NCI-H69 (cell line): ENCODE measurements at regions not wholly inside any gene's neighbourhood (a gene's known extent, or its start where the extent isn't known, plus 50 kb on each side); places are given as distances from the start of the nearest gene placed in this dataset.
"Not testable (repeated sequence)": the region's sequence is repeated elsewhere in the genome, so short reads cannot be mapped to it uniquely, and the experiment has no call there.

Experiments
- DNase-seq: peaks from one replicate; lab custom pipeline; 2025; lab: John Stamatoyannopoulos, UW

- DNase-seq, result no peak
These were observed 1609.6 kb downstream of the SI start for GRCh38 chr3:163468531-163469335.

GRCh38 chr3:163462446-163462845 is 1615.8 kb downstream of the SI start:
- DNase-seq, result no peak

GRCh38 chr3:163450698-163451097 is 1627.6 kb downstream of the SI start:
- no peak for DNase-seq

- DNase-seq, result no peak
These were observed 1639.5 kb downstream of the SI start for GRCh38 chr3:163438760-163439159.

GRCh38 chr3:163422671-163423070 is 1655.6 kb downstream of the SI start:
- no peak for DNase-seq

GRCh38 chr3:163391407-163392181 is 1686.7 kb downstream of the SI start:
- no peak for DNase-seq

- DNase-seq, result no peak
These were observed 1693.9 kb downstream of the SI start for GRCh38 chr3:163384383-163384782.

- DNase-seq, result no peak
These were observed 1696.1 kb downstream of the SI start for GRCh38 chr3:163382183-163382582.

- DNase-seq, result no peak
These were observed 1710.1 kb downstream of the SI start for GRCh38 chr3:163368168-163368567.

- DNase-seq, result no peak
These were observed 1713.6 kb downstream of the SI start for GRCh38 chr3:163364717-163365116.

- DNase-seq, result no peak
These were observed 1716.1 kb downstream of the SI start for GRCh38 chr3:163362151-163362550.

GRCh38 chr3:163361357-163361878 is 1716.9 kb downstream of the SI start:
- DNase-seq, result not testable (repeated sequence)

- DNase-seq, result no peak
These were observed 1730.4 kb downstream of the SI start for GRCh38 chr3:163347944-163348343.

- DNase-seq, result no peak
These were observed 1742.9 kb downstream of the SI start for GRCh38 chr3:163335429-163335828.

- peak; percentile 40 for DNase-seq
These were observed 1749.6 kb downstream of the SI start for GRCh38 chr3:163328680-163329079.

- DNase-seq, result no peak
These were observed 1751.2 kb downstream of the SI start for GRCh38 chr3:163327086-163327485.

- no peak for DNase-seq
These were observed 1762.5 kb downstream of the SI start for GRCh38 chr3:163315786-163316185.

GRCh38 chr3:163306405-163306804 is 1771.9 kb downstream of the SI start:
- DNase-seq, result no peak

GRCh38 chr3:163273694-163274093 is 1777.1 kb downstream of the OTOL1 start:
- peak; percentile 30 for DNase-seq

GRCh38 chr3:163266731-163267130 is 1770.1 kb downstream of the OTOL1 start:
- no peak for DNase-seq

- DNase-seq, result no peak
These were observed 1765.0 kb downstream of the OTOL1 start for GRCh38 chr3:163261618-163262017.

- no peak for DNase-seq
These were observed 1764.4 kb downstream of the OTOL1 start for GRCh38 chr3:163261056-163261455.

GRCh38 chr3:163218336-163218735 is 1721.7 kb downstream of the OTOL1 start:
- no peak for DNase-seq
